Tibial nerve (tissue), 4 donors: ENCODE measurements at regions not wholly inside any gene's neighbourhood (a gene's known extent, or its start where the extent isn't known, plus 50 kb on each side); places are given as distances from the start of the nearest gene placed in this dataset.

Source experiments
- DNase-seq, 2 donors: peaks; one replicate each; pipeline ENCODE4 v3.0.0-alpha.2; 2019; ENCODE audit warnings: low spot score in 2 of 2
- H3K27ac ChIP-seq, 4 donors: fragments of 200-600 bp; sonication (generic) in 3 of 4; one replicate each; pipeline ENCODE4 v1.5.1; 2017 to 2019; ENCODE audit warnings: mild to moderate bottlenecking in 1 of 4
- H3K27me3 ChIP-seq, 2 donors: fragments of 200-600 bp; sonication (generic) in 1 of 2; one replicate each; pipeline versions ENCODE4 v1.5.1 to v1.6.0; 2017 to 2019
- H3K36me3 ChIP-seq, 3 donors: fragments of 200-600 bp; sonication (generic); one replicate each; pipeline ENCODE4 v1.5.1; 2018 to 2019
- H3K4me1 ChIP-seq, 4 donors: fragments of 200-600 bp; sonication (generic) in 3 of 4; one replicate each; pipeline ENCODE4 v1.5.1; 2017 to 2019
- H3K4me3 ChIP-seq, 4 donors: fragments of 200-600 bp; sonication (generic) in 3 of 4; one replicate each; pipeline ENCODE4 v1.5.1; 2017 to 2019; ENCODE audit warnings: mild to moderate bottlenecking in 1 of 4, moderate library complexity in 1 of 4
- H3K9me3 ChIP-seq, 4 donors: fragments of 200-600 bp; sonication (generic) in 3 of 4; one replicate each; pipeline ENCODE4 v1.5.1; 2017 to 2019
- EP300 ChIP-seq, 2 donors: sonication (generic); formaldehyde crosslinking; IDR thresholded peaks; one replicate each; pipeline ENCODE4 v1.6.1; 2017; ENCODE audit warnings: antibody characterized with exemption in 2 of 2, mild to moderate bottlenecking in 1 of 2
- POLR2A ChIP-seq, 2 donors: fragments of 450-650 bp; IDR thresholded peaks; one replicate each; pipeline ENCODE4 v1.6.1; 2017; ENCODE audit warnings: antibody characterized with exemption in 2 of 2, mild to moderate bottlenecking in 2 of 2, moderate library complexity in 2 of 2
- WGBS, 2 donors: methylation state at CpG; one replicate each; pipeline ENCODE4 v1.1.5; 2018; 5-methylcytosine and 5-hydroxymethylcytosine counted together
- TF ChIP-seq, protein P1 (sequence below), 5 experiments: fragments of 200-600 bp in 3 of 5; fragments of 450-650 bp in 2 of 5; sonication (generic) in 3 of 5; IDR thresholded peaks; one replicate each; pipeline ENCODE4 v1.5.1; 2016 to 2019; ENCODE audit warnings: antibody characterized with exemption in 5 of 5, mild to moderate bottlenecking in 3 of 5, moderate library complexity in 2 of 5

DNA sequence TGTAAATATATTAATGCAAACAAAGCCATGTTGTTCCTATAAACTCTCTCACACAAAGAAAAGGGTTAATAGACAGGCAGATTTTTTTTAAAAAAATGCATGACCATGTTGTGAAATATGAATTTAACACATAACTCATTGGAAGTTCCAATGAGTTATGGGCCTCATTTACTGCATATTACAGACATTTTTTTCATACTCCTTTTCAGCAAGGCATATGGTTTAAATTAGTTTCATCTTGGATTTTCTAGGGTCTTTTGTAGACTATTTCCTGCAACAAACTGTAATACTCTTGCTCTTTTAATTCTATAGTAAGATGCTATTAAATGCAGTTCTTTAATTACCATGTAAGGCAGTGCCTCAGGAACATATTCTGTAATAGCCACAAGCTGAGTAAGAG lies 323.1 kb downstream of the GBA3 start:
- Histone ChIP-seq H3K36me3 (no peaks in the 10 kb centered on the region), H3K4me3 (no peak overlapping the region), H3K9me3 (no peaks in the 10 kb centered on the region), H3K27ac (no peak overlapping the region), H3K27me3 (no peaks in the 10 kb centered on the region), H3K4me1 (no peaks in the 10 kb centered on the region)
- TF ChIP-seq POLR2A (IDR thresholded peaks at IDR 0.05) = no peak
- TF ChIP-seq, protein P1, sequence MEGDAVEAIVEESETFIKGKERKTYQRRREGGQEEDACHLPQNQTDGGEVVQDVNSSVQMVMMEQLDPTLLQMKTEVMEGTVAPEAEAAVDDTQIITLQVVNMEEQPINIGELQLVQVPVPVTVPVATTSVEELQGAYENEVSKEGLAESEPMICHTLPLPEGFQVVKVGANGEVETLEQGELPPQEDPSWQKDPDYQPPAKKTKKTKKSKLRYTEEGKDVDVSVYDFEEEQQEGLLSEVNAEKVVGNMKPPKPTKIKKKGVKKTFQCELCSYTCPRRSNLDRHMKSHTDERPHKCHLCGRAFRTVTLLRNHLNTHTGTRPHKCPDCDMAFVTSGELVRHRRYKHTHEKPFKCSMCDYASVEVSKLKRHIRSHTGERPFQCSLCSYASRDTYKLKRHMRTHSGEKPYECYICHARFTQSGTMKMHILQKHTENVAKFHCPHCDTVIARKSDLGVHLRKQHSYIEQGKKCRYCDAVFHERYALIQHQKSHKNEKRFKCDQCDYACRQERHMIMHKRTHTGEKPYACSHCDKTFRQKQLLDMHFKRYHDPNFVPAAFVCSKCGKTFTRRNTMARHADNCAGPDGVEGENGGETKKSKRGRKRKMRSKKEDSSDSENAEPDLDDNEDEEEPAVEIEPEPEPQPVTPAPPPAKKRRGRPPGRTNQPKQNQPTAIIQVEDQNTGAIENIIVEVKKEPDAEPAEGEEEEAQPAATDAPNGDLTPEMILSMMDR (IDR thresholded peaks at IDR 0.05) = no peak
- no peak for TF ChIP-seq EP300 (IDR thresholded peaks at IDR 0.05)
- no peak for DNase-seq

DNA sequence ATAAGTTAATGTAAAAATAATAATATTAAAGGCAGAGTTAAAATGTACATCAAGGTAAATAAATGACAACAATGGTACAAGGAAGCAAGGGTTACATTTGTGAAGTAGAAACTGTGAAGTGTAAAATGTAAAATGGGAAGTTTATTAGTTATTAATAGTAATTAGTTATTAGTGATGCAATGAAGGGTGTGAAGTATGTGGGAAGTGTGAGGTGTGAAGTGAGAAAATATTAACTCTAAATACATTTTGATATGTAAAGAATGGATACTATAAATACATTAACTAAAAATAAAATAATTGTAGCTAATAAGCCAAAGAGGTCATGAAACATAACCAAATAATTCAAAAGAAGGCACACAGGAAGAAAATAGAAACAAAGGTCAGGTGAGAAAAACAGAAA lies 316.4 kb downstream of the GBA3 start:
- H3K4me3 ChIP-seq = no peak overlapping the region
- no peak for DNase-seq
- no peaks in the 10 kb centered on the region for H3K27me3 ChIP-seq
- H3K36me3 ChIP-seq = no peaks in the 10 kb centered on the region
- H3K9me3 ChIP-seq = peaks cover 0 to 11% (median 0%) of the 10 kb centered on the region in 4 donors
- no peaks in the 10 kb centered on the region for H3K4me1 ChIP-seq
- TF ChIP-seq EP300 (IDR thresholded peaks at IDR 0.05) (no peak), POLR2A (IDR thresholded peaks at IDR 0.05) (no peak)
- TF ChIP-seq, protein P1 (IDR thresholded peaks at IDR 0.05) = no peak
- H3K27ac ChIP-seq = no peak overlapping the region

DNA sequence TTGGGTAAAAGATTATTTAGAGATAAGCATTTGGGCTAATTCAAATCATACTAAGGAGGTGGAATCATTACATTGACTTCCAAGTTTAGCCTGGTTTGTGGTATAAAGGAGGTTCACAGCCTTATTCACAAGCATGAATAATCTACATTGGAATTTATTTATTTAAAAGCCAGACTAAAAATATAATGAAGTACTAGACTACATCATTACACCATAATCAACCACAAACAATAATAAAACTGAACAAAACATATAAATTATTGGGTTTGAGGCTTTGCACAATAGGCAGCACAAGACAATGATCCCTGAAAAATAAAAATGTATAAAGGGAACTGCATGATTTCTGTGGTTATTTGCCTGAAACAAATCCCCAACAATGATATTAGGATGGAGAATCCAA lies 314.0 kb downstream of the GBA3 start:
- H3K36me3 ChIP-seq = no peaks in the 10 kb centered on the region
- no peaks in the 10 kb centered on the region for H3K4me1 ChIP-seq
- TF ChIP-seq, protein P1 (IDR thresholded peaks at IDR 0.05) = no peak
- no peak for TF ChIP-seq EP300 (IDR thresholded peaks at IDR 0.05)
- no peak for TF ChIP-seq POLR2A (IDR thresholded peaks at IDR 0.05)

DNA sequence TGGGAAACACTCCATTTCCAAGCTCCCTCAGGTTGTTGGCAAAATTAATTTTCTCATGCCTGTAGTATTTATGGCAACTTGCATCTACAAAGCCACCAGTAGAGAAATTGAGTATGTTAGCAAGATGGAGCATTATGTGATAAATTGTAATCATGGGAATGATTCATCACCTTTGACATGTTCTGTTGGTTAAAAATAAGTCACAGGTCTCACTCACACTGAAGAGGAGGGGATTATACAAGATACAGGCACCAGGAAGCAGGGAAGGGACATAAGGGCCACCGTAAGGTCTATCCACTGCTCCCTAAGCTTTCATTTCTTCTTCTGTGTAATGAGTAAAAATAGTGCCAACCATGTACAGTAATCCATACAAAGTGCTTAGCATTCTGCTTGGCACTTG lies 313.0 kb downstream of the GBA3 start:
- H3K9me3 ChIP-seq = peaks cover 0 to 11% (median 0%) of the 10 kb centered on the region in 4 donors
- H3K27ac ChIP-seq = no peak overlapping the region
- H3K36me3 ChIP-seq = no peaks in the 10 kb centered on the region
- no peak for DNase-seq
- TF ChIP-seq EP300 (IDR thresholded peaks at IDR 0.05) (no peak), POLR2A (IDR thresholded peaks at IDR 0.05) (no peak)
- TF ChIP-seq, protein P1 (IDR thresholded peaks at IDR 0.05) = no peak
- H3K4me1 ChIP-seq = no peaks in the 10 kb centered on the region
- no peaks in the 10 kb centered on the region for H3K27me3 ChIP-seq
- no peak overlapping the region for H3K4me3 ChIP-seq
- 86 to 87% methylated on average over 1 of the region's 1 CpG for WGBS, 2 donors

More for the DNA sequence above, 314.0 kb downstream of the GBA3 start:
- no peak for DNase-seq
- peaks cover 0 to 11% (median 0%) of the 10 kb centered on the region in 4 donors for H3K9me3 ChIP-seq
- H3K4me3 ChIP-seq = no peak overlapping the region
- H3K27ac ChIP-seq = no peak overlapping the region
- H3K27me3 ChIP-seq = no peaks in the 10 kb centered on the region

DNA sequence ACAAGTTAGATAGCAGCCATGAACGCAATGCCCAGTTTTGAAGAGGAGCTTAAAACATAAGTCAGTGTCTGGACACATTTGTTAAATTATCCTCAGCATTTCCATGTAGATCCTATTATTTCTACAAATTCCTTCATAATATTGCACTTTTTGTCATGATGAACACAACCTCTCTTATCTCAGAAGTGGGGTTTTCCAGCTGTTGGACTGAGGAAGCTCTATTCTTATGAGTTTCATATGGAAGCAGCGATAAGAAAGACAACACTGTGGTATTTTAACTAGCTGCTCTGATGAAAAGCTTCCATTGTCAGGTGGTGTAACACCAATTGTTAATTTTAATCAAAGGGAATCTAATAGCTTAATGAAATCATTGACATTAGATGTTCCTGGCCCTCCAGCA lies 308.7 kb downstream of the GBA3 start:
- no peak overlapping the region for H3K4me3 ChIP-seq
- WGBS, 2 donors = 44 to 50% methylated on average over 2 of the region's 2 CpGs
- no peaks in the 10 kb centered on the region for H3K27me3 ChIP-seq
- H3K36me3 ChIP-seq = no peaks in the 10 kb centered on the region
- H3K27ac ChIP-seq = no peak overlapping the region
- H3K9me3 ChIP-seq = no peaks in the 10 kb centered on the region
- H3K4me1 ChIP-seq = no peaks in the 10 kb centered on the region
- TF ChIP-seq, protein P1 (IDR thresholded peaks at IDR 0.05) = no peak
- no peak for TF ChIP-seq POLR2A (IDR thresholded peaks at IDR 0.05)
- no peak for TF ChIP-seq EP300 (IDR thresholded peaks at IDR 0.05)
- no peak for DNase-seq
